ENCODE measurements at regions not wholly inside any gene's neighbourhood (a gene's known extent, or its start where the extent isn't known, plus 50 kb on each side); places are given as distances from the start of the nearest gene placed in this dataset.

GRCh38 chr19:31664997-31665396, 315.8 kb upstream of the TSHZ3 start:
- no peak for DNase-seq

GRCh38 chr19:31666126-31666525, 316.9 kb upstream of the TSHZ3 start:
- no peak for DNase-seq

GRCh38 chr19:31667106-31667505, 317.9 kb upstream of the TSHZ3 start:
- no peak for DNase-seq

GRCh38 chr19:31668921-31669320, 319.7 kb upstream of the TSHZ3 start:
- DNase-seq, result no peak

GRCh38 chr19:31670931-31671330, 321.7 kb upstream of the TSHZ3 start:
- no peak for DNase-seq

GRCh38 chr19:31671411-31672035, 322.3 kb upstream of the TSHZ3 start:
- DNase-seq, result no peak

- no peak for DNase-seq
These were observed 325.4 kb upstream of the TSHZ3 start for GRCh38 chr19:31674503-31675192.

GRCh38 chr19:31675193-31675913, 326.1 kb upstream of the TSHZ3 start:
- DNase-seq, result no peak

- no peak for DNase-seq
These were observed 327.2 kb upstream of the TSHZ3 start for GRCh38 chr19:31676271-31677004.

GRCh38 chr19:31678421-31678820, 329.2 kb upstream of the TSHZ3 start:
- no peak for DNase-seq

- no peak for DNase-seq
These were observed 331.9 kb upstream of the TSHZ3 start for GRCh38 chr19:31681121-31681520.

- DNase-seq, result no peak
These were observed 344.1 kb upstream of the TSHZ3 start for GRCh38 chr19:31693131-31693932.

- DNase-seq, result no peak
These were observed 344.7 kb upstream of the TSHZ3 start for GRCh38 chr19:31693933-31694269.

GRCh38 chr19:31694761-31695160, 345.5 kb upstream of the TSHZ3 start:
- no peak for DNase-seq

GRCh38 chr19:31699421-31699820, 350.2 kb upstream of the TSHZ3 start:
- DNase-seq, result no peak

- DNase-seq, result no peak
These were observed 351.9 kb upstream of the TSHZ3 start for GRCh38 chr19:31701146-31701545.

GRCh38 chr19:31705656-31706055, 356.4 kb upstream of the TSHZ3 start:
- no peak for DNase-seq

GRCh38 chr19:31706131-31706530, 356.9 kb upstream of the TSHZ3 start:
- DNase-seq, result no peak

GRCh38 chr19:31706691-31707620, 357.7 kb upstream of the TSHZ3 start:
- no peak for DNase-seq

GRCh38 chr19:31708520-31708919, 359.3 kb upstream of the TSHZ3 start:
- no peak for DNase-seq

- DNase-seq, result no peak
These were observed 360.2 kb upstream of the TSHZ3 start for GRCh38 chr19:31709476-31709875.
